NB4 (cell line): ENCODE measurements at regions not wholly inside any gene's neighbourhood (a gene's known extent, or its start where the extent isn't known, plus 50 kb on each side); places are given as distances from the start of the nearest gene placed in this dataset.

ENCODE experiments used
- DNase-seq: peaks from one replicate; pipeline ENCODE4 v3.0.0; 2010; ENCODE audit warnings: low read depth
- H3K4me3 ChIP-seq: one replicate; pipeline ENCODE4 v1.5.1; 2011; ENCODE audit warnings: mild to moderate bottlenecking, low read depth, low read length, moderate library complexity
- CTCF ChIP-seq: IDR thresholded peaks from one replicate; pipeline ENCODE4 v1.5.1; 2012; ENCODE audit warnings: low read depth, low read length
- MYC ChIP-seq: IDR thresholded peaks from 2 replicates; pipeline ENCODE4 v1.6.1; 2011; ENCODE audit warnings: low read depth, low read length
- POLR2A ChIP-seq: IDR thresholded peaks from 2 replicates; pipeline ENCODE4 v1.6.1; 2011; ENCODE audit warnings: mild to moderate bottlenecking; ENCODE audit not compliant: insufficient read length; ENCODE audit errors: extremely low read depth
- TF ChIP-seq, protein P1 (sequence below): IDR thresholded peaks from 2 replicates; pipeline ENCODE4 v1.6.1; 2011; ENCODE audit warnings: low read depth, low read length

DNA sequence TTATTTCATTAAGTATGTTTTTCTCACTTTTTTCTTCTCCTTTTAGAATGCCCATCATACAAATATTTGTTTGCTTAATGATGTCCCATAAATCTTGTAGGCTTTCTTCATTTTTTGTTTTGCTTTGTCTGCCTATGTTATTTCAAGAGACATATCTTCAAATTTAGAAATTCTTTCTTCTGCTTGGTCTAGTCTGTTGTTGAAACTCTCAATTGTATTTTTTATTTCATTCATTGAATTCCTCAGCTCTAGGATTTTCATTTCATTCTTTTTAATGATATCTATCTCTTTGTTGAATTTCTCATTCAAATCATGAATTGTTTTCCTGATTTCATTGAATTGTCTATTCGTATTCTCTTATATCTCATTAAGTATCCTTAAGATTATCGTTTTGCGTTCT lies 125.1 kb upstream of the VIPR2 start:
- no peak for DNase-seq
- H3K4me3 ChIP-seq, result no peak overlapping the region
- no peak for TF ChIP-seq MYC
- TF ChIP-seq POLR2A, result no peak
- TF ChIP-seq CTCF, result no peak
- TF ChIP-seq, protein P1, sequence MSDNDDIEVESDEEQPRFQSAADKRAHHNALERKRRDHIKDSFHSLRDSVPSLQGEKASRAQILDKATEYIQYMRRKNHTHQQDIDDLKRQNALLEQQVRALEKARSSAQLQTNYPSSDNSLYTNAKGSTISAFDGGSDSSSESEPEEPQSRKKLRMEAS, result no peak

DNA sequence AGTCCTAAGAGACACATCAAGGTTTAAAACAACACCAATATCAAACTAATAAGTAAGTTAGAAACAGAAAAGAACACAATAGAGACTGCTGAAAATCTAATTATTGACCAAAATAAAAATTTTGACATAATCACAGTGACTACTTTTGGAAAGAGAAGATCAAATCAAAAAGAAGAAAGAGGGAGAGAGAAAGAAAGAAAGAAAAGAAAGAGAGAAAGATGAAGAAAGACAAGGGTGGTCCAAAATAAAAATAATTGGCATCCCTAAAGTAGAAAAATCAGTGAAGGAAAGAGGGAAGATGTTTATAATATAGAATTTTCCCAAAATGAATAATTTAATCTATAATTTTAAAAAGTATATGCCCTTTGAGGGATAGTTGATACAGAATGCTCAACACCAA lies 118.8 kb upstream of the VIPR2 start:
- no peak overlapping the region for H3K4me3 ChIP-seq
- no peak for DNase-seq
- TF ChIP-seq, protein P1, result no peak
- no peak for TF ChIP-seq CTCF
- TF ChIP-seq POLR2A, result no peak
- TF ChIP-seq MYC, result no peak

DNA sequence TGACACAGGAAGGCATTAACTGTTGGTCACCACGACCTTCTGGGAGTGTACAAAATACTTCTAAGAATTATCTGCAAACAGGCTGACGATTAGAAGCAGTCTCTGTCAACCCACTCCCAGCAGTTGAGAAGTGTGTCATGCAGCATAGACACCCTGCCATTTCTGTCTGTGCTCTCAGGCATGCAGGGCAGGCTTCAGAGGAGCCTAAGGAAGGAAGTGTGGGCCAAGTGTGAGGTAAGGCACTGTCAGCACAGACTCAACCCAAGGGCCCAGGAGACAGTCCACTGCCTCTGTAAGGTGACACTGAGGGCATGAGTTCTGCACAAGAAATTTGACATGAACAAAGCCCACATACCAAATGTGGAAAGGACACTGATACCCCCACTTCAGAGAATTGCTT lies 109.0 kb upstream of the VIPR2 start:
- TF ChIP-seq POLR2A, result no peak
- TF ChIP-seq, protein P1, result no peak
- TF ChIP-seq MYC, result no peak
- no peak for TF ChIP-seq CTCF

DNA sequence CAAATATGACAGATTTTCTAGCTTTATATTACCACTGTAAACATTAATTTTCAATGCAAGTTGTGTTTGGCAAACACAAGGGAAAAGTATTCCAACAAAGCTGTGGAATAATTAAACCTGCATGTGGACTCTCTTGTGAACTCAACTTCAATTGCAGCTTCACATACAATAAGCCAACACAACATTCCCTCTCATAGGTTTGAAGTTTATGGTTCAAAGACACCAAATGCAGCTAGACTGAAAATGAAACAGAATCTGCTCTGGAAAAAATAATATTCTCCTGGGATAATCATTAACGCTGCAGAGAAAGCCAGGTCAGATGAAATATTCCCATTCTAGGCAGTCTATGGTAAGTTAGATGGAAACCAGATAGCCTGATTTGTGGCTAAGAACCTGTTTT lies 105.8 kb upstream of the VIPR2 start:
- TF ChIP-seq CTCF (no peak), MYC (no peak)
- TF ChIP-seq, protein P1, result no peak
- no peak overlapping the region for H3K4me3 ChIP-seq
- no peak for DNase-seq

More for the DNA sequence above, 109.0 kb upstream of the VIPR2 start:
- no peak overlapping the region for H3K4me3 ChIP-seq
- DNase-seq, result no peak

- H3K4me3 ChIP-seq, result no peak overlapping the region
- TF ChIP-seq CTCF (no peak), POLR2A (no peak), MYC (no peak)
- TF ChIP-seq, protein P1, result no peak
- DNase-seq, result no peak
Observed at GRCh38 chr7:159249671-159250070, 105.0 kb upstream of the VIPR2 start.

DNA sequence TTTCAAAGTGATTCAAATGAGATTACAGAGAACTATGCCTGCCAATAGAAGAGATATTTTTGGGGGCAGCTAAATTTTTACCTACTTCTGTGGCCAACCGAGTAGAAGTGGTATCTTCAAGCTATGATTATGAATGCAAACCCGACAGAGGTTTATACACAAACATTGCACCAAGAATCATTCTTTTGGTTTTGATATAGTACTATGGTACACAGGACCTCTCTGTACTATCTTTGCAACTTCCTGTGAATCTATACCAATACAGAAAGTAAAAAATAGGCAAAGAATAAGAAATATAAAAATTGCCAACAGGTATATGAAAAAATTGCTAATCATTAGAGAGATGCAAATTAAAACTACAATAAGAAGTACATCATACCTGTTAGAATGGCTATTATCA lies 103.2 kb upstream of the VIPR2 start:
- no peak for DNase-seq
- H3K4me3 ChIP-seq, result no peak overlapping the region
- TF ChIP-seq POLR2A (no peak), MYC (no peak)
- TF ChIP-seq, protein P1, result no peak
